ENCODE measurements at regions not wholly inside any gene's neighbourhood (a gene's known extent, or its start where the extent isn't known, plus 50 kb on each side); places are given as distances from the start of the nearest gene placed in this dataset.

GRCh38 chr21:27683292-27683691 is 716.4 kb upstream of the ADAMTS5 start:
- Histone ChIP-seq H3K4me1 (ENCODE audit: insufficient read depth) (no peaks in the 10 kb centered on the region), H3K9me3 (no peaks in the 10 kb centered on the region), H3K36me3 (no peaks in the 10 kb centered on the region), H3K4me3 (no peak overlapping the region), H3K27me3 (no peaks in the 10 kb centered on the region), H3K27ac (no peak overlapping the region)
- WGBS, 3 donors: 96 to 99% (median 99%) methylated on average over 2 of the region's 2 CpGs
- intact Hi-C loops (cut with DNase I): no loop called here
- no peak for DNase-seq
- no peak for TF ChIP-seq EP300 (IDR thresholded peaks at IDR 0.05)
- TF ChIP-seq, protein P1, sequence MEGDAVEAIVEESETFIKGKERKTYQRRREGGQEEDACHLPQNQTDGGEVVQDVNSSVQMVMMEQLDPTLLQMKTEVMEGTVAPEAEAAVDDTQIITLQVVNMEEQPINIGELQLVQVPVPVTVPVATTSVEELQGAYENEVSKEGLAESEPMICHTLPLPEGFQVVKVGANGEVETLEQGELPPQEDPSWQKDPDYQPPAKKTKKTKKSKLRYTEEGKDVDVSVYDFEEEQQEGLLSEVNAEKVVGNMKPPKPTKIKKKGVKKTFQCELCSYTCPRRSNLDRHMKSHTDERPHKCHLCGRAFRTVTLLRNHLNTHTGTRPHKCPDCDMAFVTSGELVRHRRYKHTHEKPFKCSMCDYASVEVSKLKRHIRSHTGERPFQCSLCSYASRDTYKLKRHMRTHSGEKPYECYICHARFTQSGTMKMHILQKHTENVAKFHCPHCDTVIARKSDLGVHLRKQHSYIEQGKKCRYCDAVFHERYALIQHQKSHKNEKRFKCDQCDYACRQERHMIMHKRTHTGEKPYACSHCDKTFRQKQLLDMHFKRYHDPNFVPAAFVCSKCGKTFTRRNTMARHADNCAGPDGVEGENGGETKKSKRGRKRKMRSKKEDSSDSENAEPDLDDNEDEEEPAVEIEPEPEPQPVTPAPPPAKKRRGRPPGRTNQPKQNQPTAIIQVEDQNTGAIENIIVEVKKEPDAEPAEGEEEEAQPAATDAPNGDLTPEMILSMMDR (IDR thresholded peaks at IDR 0.05): no peak
- no peak for TF ChIP-seq POLR2A (IDR thresholded peaks at IDR 0.05)

- no peak overlapping the region for H3K4me3 ChIP-seq
- no peaks in the 10 kb centered on the region for H3K4me1 ChIP-seq (ENCODE audit: insufficient read depth)
- H3K27ac ChIP-seq: no peak overlapping the region
- no peaks in the 10 kb centered on the region for H3K9me3 ChIP-seq
- intact Hi-C loops (cut with DNase I): no loop called here
- no peak for DNase-seq
- WGBS, 3 donors: 17 to 29% (median 18%) methylated on average over 2 of the region's 2 CpGs
- TF ChIP-seq, protein P1 (IDR thresholded peaks at IDR 0.05): no peak
- TF ChIP-seq POLR2A (IDR thresholded peaks at IDR 0.05): no peak
- no peak for TF ChIP-seq EP300 (IDR thresholded peaks at IDR 0.05)
- H3K27me3 ChIP-seq: no peaks in the 10 kb centered on the region
- no peaks in the 10 kb centered on the region for H3K36me3 ChIP-seq
Observed at GRCh38 chr21:27681841-27682240, 715.0 kb upstream of the ADAMTS5 start.

GRCh38 chr21:27681038-27681437 is 714.1 kb upstream of the ADAMTS5 start:
- Histone ChIP-seq H3K9me3 (no peaks in the 10 kb centered on the region), H3K4me1 (ENCODE audit: insufficient read depth) (no peaks in the 10 kb centered on the region), H3K36me3 (no peaks in the 10 kb centered on the region), H3K27ac (no peak overlapping the region), H3K4me3 (no peak overlapping the region), H3K27me3 (no peaks in the 10 kb centered on the region)
- no peak for DNase-seq
- intact Hi-C loops (cut with DNase I): no loop called here
- TF ChIP-seq, protein P1 (IDR thresholded peaks at IDR 0.05): no peak
- TF ChIP-seq EP300 (IDR thresholded peaks at IDR 0.05) (no peak), POLR2A (IDR thresholded peaks at IDR 0.05) (no peak)

GRCh38 chr21:27680181-27680580 is 713.3 kb upstream of the ADAMTS5 start:
- no peaks in the 10 kb centered on the region for H3K27me3 ChIP-seq
- H3K36me3 ChIP-seq: no peaks in the 10 kb centered on the region
- intact Hi-C loops (cut with DNase I): no loop called here
- no peak overlapping the region for H3K4me3 ChIP-seq
- no peaks in the 10 kb centered on the region for H3K9me3 ChIP-seq
- no peak for TF ChIP-seq EP300 (IDR thresholded peaks at IDR 0.05)
- TF ChIP-seq, protein P1 (IDR thresholded peaks at IDR 0.05): no peak
- no peak for TF ChIP-seq POLR2A (IDR thresholded peaks at IDR 0.05)
- H3K27ac ChIP-seq: no peak overlapping the region
- no peak for DNase-seq
- H3K4me1 ChIP-seq (ENCODE audit: insufficient read depth): no peaks in the 10 kb centered on the region

- TF ChIP-seq, protein P1 (IDR thresholded peaks at IDR 0.05): no peak
- TF ChIP-seq EP300 (IDR thresholded peaks at IDR 0.05) (no peak), POLR2A (IDR thresholded peaks at IDR 0.05) (no peak)
- 92 to 97% (median 93%) methylated on average over 2 of the region's 2 CpGs for WGBS, 3 donors
- no peak overlapping the region for H3K4me3 ChIP-seq
Observed at GRCh38 chr21:27678511-27678910, 711.6 kb upstream of the ADAMTS5 start.

More at GRCh38 chr21:27678511-27678910, 711.6 kb upstream of the ADAMTS5 start:
- Histone ChIP-seq H3K27me3 (no peaks in the 10 kb centered on the region), H3K4me1 (ENCODE audit: insufficient read depth) (no peaks in the 10 kb centered on the region), H3K9me3 (no peaks in the 10 kb centered on the region), H3K36me3 (no peaks in the 10 kb centered on the region), H3K27ac (no peak overlapping the region)
- no peak for DNase-seq
- intact Hi-C loops (cut with DNase I): no loop called here
